IPS DF 4.7 (cell line): ENCODE measurements at regions not wholly inside any gene's neighbourhood (a gene's known extent, or its start where the extent isn't known, plus 50 kb on each side); places are given as distances from the start of the nearest gene placed in this dataset.
A peak's percentile ranks its signal among the peaks of the same experiment; 100 is the strongest.
"Not testable (repeated sequence)": the region's sequence is repeated elsewhere in the genome, so short reads cannot be mapped to it uniquely, and the experiment has no call there.

ENCODE experiments used
- DNase-seq: peaks from one replicate; pipeline ENCODE4 v3.0.0-alpha.2; 2013; ENCODE audit warnings: low spot score; ENCODE audit errors: extremely low read depth

DNA sequence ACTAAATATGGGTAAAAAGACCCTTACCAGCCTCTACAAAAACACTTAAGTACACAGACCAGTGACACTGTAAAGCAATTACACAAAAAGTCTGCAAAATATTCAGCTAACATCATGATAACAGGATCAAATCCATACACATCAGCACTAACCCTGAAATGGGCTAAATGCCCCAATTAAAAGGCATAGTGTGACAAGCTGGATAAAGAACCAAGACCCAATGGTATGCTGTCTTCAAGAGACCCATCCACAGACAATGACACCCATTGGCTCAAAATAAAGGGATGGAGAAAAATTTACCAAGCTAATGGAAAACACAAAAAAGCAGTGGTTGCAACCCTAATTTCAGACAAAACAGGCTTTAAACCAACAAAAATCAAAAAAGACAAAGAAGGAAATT, 221.0 kb upstream of the ISL1 start:
- DNase-seq: no peak

DNA sequence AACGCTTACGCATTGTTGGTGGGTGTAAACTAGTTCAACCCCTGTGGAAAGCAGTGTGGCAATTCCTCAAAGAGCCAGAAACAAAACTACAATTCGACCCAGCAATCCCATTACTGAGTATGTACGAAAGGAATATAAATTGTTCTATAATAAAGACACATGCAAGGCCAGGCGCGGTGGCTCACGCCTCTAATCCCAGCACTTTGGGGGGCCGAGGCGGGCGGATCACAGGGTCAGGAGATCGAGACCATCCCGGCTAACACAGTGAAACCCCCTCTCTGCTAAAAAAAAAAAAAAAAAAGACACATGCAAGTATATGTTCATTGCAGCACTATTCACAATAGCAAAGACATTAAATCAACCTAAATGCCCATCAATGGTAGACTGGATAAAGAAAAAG, 217.6 kb upstream of the ISL1 start:
- DNase-seq: not testable (repeated sequence)

DNA sequence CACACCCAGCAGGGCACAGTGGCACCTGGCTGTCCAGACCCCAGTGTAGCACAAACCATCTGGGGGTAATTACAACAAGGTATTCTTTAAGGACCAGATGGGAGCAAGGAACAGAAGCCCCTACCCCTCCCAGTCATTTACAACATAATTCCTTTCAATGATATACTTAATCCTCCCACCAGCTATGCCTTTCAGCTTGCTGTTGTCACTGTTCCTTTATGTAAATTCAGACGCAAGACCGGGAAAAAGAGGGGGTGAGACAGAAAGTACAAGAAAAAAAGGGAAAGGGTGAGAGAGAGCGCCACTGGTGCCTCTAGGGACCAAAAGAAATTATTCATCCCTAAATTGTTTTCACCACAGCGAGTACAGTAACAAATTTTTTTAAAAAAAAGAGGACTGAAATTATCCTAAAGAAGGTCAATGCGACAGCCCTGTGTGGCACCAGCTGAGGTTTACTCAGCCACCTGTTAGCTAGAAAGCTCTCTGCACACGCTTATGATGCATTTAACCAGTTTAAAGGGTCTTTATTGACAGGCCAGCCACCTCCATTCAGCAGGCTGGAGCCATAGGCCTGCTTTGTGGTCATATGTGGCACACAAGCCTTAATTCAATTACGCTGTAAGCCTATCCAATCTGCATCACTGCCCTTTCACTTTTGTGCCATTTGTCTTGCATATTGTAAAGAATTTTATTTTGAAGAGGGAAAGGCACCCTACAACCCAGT, 210.2 kb upstream of the ISL1 start:
- no peak for DNase-seq

DNA sequence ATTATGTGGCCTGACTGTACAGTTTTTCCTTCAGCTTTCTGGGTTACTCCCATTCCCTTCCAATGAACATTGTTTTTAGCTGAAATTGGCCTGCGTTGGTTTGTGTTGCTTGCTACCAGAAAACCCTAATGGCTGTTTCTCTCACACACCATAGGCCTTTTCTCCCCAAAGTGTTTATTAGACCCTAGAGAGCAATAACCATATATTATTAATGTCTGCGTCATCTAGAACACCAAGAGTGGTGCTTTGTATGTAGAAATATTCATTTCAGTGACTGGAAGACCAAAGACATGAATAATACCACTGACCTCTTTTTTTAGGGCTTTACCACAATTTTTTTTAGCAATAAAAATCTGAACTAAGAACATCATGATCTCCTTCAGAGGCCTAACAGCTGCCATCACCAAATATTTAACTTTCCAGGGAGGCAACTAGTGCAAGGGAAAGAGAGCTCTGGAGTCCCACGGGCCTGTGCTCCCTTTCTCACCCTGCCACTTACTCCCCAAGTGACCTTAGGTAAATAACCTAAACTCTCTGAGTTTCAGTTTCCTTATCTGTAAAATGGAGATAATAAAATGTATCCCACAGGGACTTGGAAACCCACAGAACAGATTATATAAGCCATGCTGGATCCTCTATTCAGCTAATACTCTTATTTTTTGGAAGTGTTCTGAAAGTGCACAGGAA, 201.9 kb upstream of the ISL1 start:
- DNase-seq: no peak

DNA sequence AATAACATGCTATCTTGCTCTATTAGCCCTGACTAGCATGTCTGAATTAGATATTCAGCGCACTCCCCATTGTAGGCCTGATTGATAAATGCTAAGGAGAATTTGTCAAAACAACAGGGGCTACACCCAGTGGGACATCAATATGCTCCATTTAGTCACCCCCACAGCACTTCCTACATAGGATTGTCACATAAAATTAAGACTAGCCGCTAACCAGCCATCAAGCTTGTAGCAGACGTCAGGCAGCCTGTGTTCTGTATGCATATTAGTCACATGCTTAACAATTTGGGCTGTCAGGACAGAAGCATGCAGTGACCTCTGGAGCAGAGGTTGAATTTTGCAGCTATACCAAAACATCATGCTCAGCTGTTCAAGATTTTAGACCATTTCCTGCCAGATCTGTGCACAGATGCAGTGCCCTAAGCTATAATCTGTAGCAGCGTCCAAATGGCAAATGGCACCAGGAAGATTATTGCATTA, 197.4 kb upstream of the ISL1 start:
- no peak for DNase-seq

DNA sequence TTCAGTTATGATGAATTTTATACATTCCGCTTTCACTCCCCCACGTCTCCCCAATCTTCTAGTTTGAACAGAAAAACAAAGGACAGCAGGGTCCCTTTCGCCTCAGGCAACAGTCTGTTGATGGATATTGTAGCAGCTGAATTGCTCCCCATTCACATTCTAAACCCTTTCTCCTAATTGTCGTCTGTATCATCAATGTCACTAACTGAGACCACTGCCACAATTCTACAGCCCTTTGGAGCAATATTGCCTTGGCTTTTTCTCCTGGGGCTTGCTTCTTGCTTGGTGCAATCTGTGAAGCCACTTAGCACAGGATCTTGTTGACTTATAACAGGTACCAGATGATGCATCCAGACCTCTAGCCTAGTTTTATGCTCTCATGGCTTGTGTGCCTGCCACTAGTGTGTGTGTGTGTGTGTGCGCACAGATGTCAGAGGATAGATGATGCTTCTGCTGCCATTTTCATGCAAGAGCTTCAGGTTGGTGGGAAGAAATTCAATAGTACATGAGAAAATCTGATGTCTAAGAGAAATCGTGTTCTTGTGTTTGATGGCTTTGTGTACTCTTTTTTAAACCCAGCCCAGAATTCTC, 195.2 kb upstream of the ISL1 start:
- no peak for DNase-seq

DNA sequence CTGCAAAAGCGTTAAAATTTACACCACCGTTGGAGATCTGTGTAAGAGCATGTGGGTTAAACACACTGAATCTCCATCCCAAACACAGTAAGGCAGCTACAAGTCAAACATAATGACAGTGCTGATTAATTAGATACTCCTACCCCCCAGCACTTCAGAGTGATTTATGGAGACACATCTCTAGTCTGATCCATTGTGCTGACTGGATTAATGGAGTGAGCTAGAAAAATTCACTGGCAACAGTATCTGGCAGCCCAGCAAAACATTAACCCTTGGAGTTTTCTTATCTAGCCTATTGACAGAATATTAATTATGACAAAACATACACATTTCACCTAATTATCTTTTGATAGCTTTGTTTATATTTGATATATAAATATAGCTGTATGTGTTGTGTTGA, 188.6 kb upstream of the ISL1 start:
- DNase-seq: no peak

DNA sequence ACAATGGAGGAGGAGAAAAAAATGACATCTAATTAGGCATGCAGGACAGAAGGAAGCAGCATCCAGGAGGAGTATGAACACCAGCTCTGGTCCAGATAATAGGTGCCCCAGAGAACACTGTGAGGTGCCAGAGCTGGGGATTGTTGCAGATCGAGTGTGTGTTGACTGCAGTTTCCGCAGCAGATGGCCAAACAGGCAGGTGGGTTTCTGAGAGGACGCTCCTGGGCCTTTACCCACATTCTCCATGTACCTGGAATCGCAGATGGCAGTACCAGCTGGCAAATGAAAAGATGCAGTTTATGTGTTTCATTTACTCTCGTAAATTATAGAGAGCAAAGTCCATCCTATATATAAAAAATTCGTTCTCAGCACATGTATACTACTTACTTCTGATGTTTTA, 182.2 kb upstream of the ISL1 start:
- DNase-seq: no peak

DNA sequence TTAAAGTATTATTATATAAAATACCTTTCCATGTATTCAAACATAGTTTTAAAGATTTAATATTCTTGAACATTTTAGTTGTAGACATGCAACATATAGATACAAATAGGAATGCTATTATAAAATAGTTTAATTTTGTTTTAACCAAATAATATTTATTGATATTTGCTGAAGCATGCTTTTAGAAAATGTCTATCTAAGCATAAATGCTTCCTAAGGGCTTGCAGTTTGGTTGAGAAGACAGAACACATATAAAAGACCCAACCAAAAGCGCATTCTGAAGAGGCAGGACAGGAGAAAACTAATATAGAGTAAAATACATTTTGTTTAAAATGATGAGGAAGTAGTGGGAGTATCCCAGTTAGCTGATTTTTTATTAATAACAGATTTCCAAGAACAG, 181.5 kb upstream of the ISL1 start:
- no peak for DNase-seq

DNA sequence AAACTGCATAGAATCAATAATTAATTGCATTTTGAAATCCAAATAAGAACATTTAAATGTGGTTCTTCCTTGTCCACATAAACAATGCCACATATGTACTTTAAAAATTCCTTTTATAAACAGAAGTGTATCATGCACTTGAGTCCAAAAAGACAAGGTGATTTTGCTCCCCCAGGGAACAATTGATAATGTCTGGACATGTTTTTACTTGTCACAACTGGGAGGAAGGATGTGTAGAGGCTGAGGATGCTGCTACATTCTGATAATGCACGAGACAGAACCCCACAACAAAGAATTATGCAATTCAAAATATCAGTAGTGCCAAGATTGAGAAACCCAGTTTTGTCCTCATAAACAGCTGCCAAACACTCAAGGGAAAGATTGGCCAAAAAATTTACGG, 181.1 kb upstream of the ISL1 start:
- no peak for DNase-seq

DNA sequence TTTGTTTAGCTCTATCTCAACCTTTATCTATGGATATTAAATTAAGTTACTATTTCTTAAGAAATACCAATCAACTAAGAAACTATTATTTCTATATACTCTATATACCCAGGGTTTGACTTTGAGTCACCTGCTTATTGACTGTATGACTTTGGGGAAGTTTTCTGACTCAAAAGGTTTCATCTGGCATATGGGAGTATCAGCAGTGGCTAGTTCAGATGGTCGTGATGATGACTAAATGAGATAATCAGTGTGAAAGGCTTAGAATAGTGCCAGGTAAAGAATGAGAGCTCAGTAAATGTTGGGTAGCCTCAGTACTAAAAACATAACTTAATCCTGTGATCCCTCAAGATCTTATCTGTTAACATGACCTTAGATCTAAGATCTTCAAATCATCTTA, 179.7 kb upstream of the ISL1 start:
- DNase-seq: no peak

DNA sequence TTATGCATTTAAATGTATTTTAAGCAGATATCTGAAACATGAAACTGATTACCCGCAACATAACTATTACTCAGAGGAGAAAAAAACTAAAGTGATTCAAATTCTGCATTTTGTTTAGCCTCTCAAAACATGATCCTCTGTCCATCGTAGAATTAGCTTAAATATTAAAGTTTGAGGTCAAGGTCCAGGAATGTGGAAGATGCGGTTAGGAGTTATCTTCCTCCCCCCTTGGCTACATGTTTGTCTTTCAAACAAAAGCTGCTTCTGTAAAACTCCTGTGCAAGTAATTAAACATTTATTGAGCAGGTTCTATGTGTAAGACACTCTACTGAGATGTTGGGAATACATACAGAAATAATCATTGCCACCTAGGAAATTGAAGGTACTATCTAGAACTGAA, 175.0 kb upstream of the ISL1 start:
- DNase-seq: no peak

DNA sequence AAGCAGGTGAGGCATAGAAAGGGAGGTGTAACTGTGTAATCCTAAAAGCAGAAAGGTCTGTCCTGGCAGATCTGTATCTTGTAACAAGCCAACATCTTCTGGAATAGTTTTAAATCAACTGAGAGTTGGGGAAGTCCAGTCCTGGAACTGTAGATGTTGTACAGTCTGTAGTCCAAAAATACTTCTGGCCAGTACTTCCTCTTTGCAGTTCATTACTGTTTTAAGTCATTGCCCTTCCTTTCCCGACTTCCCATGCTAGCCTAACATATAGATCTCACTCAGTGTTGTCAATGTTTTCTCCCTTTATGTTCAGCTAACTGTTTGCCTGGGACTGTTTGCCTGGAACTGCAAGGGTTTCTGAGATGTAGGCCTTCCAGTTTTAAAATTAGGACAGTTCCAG, 168.5 kb upstream of the ISL1 start:
- DNase-seq: no peak

DNA sequence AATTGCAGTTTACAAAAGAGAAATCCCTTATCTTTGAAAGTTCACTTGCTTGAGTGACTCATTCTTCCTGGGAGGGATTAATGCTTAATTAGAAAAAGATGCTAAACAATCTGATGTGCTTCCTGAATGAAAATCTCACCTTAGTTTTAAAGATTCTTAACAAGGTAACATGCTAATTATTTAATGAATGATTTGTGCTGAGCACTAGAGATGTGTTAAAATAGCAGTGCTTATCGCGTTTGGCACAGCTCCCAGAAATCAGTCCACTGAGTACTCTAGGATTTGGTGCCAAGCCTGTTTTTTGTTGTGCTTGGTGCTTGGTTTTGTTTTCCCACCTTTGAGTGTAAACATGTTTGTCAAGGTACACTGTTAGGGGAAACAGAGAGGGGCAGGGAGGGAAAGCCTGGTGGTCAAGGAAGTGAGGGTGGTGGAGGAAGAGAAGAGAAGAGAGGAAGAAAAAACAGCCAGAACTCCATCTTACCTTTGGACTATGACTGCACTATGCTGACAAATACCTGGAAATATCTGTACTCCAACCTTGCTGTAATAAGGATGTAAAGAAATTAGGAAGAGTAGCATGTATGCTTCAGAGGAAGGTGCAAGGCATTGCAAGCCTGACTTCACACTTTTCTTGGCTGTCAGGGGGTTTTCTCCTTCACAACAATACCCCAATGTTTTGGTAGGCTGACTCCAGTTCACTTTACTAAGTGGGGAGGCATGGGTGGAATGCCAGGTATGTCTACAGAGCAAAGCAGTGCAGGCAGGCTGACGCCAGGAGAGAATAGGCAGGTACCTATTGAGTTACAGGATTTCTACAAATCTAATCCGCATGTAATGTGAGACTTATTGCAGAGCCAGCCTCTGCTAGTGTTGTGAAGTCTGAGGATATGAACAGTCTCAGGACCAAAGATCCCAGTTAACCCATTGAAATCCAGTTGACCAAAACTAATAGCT, 157.2 kb upstream of the ISL1 start:
- peak; percentile 56 for DNase-seq

DNA sequence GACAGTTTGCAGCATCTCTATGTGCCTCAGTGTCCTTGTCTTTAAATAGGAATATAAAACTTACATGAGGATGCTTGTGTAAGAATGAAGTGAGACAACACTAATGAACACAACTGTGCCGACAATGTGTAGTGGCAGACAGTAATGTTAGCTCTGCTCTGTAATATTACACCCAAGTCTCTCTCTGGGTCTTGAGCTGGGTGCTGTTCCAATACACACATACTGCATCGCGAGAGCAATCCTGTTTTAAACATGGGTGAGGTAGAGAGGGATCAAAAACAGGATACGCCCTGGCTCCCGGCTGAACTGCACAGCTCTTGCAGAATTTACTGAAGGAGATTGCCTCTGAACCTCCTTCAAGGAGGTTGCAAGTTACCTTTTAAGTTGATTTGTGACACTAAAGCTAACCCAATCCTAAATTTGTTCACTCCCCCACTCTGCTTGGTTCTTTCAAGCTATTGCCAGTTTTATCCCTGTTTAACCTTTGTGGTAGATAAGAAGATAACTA, 155.2 kb upstream of the ISL1 start:
- DNase-seq: no peak

DNA sequence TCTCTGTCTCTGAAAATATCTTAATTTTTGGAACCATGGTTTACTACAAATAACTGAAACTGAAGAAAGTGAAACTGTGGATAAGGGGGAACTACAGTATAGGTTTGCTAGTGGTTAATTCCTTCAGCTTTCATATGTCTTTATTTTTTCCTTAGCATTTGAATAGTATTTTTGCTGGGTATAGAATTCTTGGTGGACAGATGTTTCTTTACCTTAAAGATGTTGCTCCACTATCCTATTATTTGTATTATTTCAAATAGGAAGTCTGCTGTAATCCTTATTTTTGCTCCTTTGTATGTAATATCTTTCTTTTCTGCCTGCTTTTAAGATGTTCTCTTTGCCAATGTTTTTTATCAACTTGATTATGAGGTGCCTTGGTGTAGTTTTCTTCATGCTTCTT, 152.9 kb upstream of the ISL1 start:
- no peak for DNase-seq

DNA sequence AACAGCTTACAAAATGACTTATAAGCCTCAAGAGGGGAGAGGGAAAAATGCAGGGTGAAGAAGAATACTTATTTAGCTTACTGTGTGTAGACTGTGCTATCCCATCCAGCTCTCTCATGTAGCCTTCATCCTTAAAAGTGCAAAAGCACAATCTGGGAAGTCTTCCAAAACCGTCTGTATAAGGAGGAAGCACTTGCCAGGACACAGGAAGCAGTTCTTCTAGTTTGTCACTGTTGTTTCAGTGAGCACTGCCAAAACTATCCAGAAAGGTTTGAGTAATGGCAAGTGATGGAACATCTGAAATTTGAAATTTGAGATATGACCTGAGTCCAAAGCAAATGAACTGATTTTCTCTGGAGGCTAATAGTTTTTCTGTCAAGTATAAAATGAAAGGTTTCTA, 140.8 kb upstream of the ISL1 start:
- no peak for DNase-seq

DNA sequence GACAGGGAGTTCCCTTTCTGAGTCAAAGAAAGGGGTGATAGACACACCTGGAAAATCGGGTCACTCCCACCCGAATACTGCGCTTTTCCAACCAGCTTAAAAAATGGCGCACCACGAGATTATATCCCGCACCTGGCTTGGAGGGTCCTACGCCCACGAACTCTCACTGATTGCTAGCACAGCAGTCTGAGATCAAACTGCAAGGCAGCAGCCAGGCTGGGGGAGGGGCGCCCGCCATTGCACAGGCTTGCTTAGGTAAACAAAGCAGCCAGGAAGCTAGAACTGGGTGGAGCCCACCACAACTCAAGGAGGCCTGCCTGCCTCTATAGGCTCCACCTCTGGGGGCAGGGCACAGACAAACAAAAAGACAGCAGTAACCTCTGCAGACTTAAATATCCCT, 132.3 kb upstream of the ISL1 start:
- DNase-seq: not testable (repeated sequence)

DNA sequence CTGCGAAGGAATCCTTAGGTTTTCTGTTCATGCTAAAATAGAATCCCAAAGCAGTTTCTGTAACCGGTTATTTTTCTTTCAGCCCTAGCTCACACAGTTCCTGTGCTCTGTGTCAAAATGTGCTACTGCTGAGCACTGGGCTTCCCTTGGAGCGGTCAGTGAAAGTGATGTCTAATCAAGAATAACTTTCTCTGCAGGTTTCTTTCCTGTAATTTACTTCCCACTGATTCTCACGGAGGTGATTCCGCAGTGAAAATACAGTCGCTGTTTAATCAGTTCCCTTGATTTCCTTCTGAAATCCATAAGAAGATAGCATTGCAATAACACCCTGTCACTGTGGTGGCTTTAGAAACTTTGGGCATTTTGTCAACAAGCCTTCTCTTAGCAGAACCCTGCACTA, 112.0 kb upstream of the ISL1 start:
- DNase-seq: no peak

DNA sequence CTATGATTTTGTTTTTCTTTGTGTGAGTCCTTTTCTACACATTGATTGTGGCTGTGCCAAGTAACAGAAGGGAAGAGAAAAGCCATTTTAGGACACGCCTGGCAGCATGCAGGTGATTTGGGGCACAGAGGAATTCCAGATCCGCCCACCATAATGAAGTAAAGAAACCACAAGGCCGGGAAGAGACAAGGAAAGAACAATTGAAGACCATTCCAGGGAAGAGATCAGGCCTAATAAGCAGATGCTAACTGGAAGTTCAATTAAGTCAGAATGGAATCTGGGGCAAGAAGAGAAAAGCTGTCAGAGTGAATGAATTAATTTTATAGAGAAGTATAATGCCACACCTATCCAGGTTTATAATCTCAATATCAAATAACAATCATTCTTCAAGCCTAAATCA, 110.2 kb upstream of the ISL1 start:
- DNase-seq: no peak

DNA sequence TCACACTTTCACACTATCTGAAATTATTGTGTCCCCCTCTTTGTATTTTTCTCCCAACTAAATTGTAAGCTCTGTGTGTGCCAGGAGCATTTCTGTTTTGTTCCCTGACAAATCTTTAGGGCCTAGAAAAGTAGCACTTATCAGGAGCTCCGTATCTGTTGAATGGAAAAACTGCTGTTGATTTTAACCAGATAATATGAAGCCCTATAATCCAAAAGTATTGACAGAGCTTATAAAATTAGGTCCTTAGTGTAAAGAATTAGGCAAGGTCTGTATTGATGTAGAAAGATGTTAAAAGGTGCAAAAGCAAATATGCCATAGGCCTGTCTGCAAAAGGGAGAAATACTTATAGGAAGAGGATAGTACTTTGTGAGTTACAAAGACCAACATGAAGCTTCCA, 109.4 kb upstream of the ISL1 start:
- DNase-seq: no peak

DNA sequence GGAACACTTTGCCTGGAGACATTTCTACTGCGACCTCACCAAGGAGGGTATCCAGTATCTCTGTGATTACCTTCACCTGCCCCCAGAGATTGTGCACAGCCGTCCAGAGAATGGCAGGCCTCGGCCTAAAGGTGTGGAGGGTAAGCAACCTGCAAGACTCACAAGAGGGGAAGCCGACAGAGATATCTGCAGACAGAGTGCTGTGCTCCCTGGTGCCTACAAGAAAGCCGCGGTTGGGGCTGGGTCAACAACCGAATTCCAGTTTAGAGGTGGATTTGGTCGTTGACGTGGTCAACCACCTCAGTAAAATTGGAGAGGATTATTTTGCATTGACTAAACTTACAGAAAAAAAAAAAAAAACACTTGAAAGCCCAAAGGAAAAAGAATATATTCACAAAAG, 107.8 kb upstream of the ISL1 start:
- no peak for DNase-seq
